SK-N-SH (cell line): ENCODE measurements at regions not wholly inside any gene's neighbourhood (a gene's known extent, or its start where the extent isn't known, plus 50 kb on each side); places are given as distances from the start of the nearest gene placed in this dataset.

Source experiments
- FOXM1 ChIP-seq: IDR thresholded peaks from 2 replicates; pipeline ENCODE4 v1.4.0; 2012; ENCODE audit warnings: low read depth, mild to moderate bottlenecking
- JUND ChIP-seq: IDR thresholded peaks from 2 replicates; pipeline ENCODE4 v1.4.0; 2012
- MXI1 ChIP-seq: IDR thresholded peaks from 2 replicates; pipeline ENCODE4 v1.6.1; 2012; ENCODE audit warnings: mild to moderate bottlenecking, low read depth, low read length, improper control_type of control experiment
- POLR2AphosphoS5 ChIP-seq: IDR thresholded peaks from 2 replicates; pipeline ENCODE4 v1.6.1; 2012; ENCODE audit warnings: low read depth, low read length
- RAD21 ChIP-seq: IDR thresholded peaks from 2 replicates; pipeline ENCODE4 v1.6.1; 2012; ENCODE audit warnings: mild to moderate bottlenecking, low read length
- RFX5 ChIP-seq: IDR thresholded peaks from 2 replicates; pipeline ENCODE4 v1.6.1; 2012; ENCODE audit warnings: mild to moderate bottlenecking, improper control_type of control experiment, low read length
- TEAD4 ChIP-seq: IDR thresholded peaks from 2 replicates; pipeline ENCODE4 v1.4.0; 2012; ENCODE audit warnings: mild to moderate bottlenecking, borderline replicate concordance; ENCODE audit not compliant: insufficient read depth
- TF ChIP-seq, protein P1 (sequence below): fragments of 200-600 bp; sonication (generic); IDR thresholded peaks from 2 replicates; pipeline ENCODE4 v1.6.1; 2017; ENCODE audit warnings: antibody characterized with exemption, mild to moderate bottlenecking, moderate library complexity
- TF ChIP-seq, protein P2 (sequence below): IDR thresholded peaks from 2 replicates; pipeline ENCODE4 v1.4.0; 2012; ENCODE audit warnings: low read depth

- TF ChIP-seq, protein P1, sequence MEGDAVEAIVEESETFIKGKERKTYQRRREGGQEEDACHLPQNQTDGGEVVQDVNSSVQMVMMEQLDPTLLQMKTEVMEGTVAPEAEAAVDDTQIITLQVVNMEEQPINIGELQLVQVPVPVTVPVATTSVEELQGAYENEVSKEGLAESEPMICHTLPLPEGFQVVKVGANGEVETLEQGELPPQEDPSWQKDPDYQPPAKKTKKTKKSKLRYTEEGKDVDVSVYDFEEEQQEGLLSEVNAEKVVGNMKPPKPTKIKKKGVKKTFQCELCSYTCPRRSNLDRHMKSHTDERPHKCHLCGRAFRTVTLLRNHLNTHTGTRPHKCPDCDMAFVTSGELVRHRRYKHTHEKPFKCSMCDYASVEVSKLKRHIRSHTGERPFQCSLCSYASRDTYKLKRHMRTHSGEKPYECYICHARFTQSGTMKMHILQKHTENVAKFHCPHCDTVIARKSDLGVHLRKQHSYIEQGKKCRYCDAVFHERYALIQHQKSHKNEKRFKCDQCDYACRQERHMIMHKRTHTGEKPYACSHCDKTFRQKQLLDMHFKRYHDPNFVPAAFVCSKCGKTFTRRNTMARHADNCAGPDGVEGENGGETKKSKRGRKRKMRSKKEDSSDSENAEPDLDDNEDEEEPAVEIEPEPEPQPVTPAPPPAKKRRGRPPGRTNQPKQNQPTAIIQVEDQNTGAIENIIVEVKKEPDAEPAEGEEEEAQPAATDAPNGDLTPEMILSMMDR = no peak
- TF ChIP-seq POLR2AphosphoS5 (no peak), FOXM1 (no peak), JUND (no peak), MXI1 (no peak), RFX5 (no peak), RAD21 (no peak), TEAD4 (no peak)
- TF ChIP-seq, protein P2, sequence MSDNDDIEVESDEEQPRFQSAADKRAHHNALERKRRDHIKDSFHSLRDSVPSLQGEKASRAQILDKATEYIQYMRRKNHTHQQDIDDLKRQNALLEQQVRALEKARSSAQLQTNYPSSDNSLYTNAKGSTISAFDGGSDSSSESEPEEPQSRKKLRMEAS = no peak
These were observed 112.2 kb upstream of the TMTC1 start for GRCh38 chr12:29895966-29896365.
